VCaP (cell line): ENCODE measurements at regions not wholly inside any gene's neighbourhood (a gene's known extent, or its start where the extent isn't known, plus 50 kb on each side); places are given as distances from the start of the nearest gene placed in this dataset.

Experiments
- H3K27ac ChIP-seq: fragments of 450-650 bp; 2 replicates; pipeline ENCODE4 v1.5.1; 2017
- TF ChIP-seq, protein P1 (sequence below): fragments of 450-650 bp; conservative IDR thresholded peaks from 2 replicates; pipeline ENCODE4 v1.5.1; 2017; ENCODE audit warnings: mild to moderate bottlenecking, moderate library complexity

DNA sequence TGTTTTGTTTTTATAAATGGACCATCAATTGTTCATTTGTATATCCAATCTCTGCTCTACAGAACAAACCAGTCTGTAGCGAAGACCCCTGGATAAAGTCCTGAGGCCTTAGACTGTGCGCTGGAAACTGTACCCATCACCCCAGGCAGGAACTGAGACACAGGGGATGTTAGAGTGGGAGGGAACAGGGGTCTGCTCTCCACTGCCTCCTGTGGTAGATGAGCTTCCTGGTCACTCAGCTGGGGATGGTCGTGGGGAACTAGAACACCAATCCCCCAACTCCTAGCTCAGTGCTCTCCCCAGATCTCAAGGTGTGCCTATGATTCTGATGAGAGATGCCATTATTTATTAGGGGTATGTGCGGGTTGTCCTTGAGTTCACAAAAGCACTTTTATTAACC, 340.2 kb upstream of the IGF1R start:
- TF ChIP-seq, protein P1, sequence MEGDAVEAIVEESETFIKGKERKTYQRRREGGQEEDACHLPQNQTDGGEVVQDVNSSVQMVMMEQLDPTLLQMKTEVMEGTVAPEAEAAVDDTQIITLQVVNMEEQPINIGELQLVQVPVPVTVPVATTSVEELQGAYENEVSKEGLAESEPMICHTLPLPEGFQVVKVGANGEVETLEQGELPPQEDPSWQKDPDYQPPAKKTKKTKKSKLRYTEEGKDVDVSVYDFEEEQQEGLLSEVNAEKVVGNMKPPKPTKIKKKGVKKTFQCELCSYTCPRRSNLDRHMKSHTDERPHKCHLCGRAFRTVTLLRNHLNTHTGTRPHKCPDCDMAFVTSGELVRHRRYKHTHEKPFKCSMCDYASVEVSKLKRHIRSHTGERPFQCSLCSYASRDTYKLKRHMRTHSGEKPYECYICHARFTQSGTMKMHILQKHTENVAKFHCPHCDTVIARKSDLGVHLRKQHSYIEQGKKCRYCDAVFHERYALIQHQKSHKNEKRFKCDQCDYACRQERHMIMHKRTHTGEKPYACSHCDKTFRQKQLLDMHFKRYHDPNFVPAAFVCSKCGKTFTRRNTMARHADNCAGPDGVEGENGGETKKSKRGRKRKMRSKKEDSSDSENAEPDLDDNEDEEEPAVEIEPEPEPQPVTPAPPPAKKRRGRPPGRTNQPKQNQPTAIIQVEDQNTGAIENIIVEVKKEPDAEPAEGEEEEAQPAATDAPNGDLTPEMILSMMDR: no peak
- H3K27ac ChIP-seq: no peak overlapping the region

- TF ChIP-seq, protein P1: peak; percentile 90
- no peak overlapping the region for H3K27ac ChIP-seq
Observed at GRCh38 chr15:98311566-98312188, 336.7 kb upstream of the IGF1R start.

- TF ChIP-seq, protein P1: no peak
- H3K27ac ChIP-seq: no peak overlapping the region
Observed at GRCh38 chr15:98312913-98313312, 335.4 kb upstream of the IGF1R start.

GRCh38 chr15:98315971-98316370, 332.4 kb upstream of the IGF1R start:
- TF ChIP-seq, protein P1: no peak
- no peak overlapping the region for H3K27ac ChIP-seq

- TF ChIP-seq, protein P1: no peak
- no peak overlapping the region for H3K27ac ChIP-seq
Observed at GRCh38 chr15:98321896-98322295, 326.4 kb upstream of the IGF1R start.

- TF ChIP-seq, protein P1: no peak
- H3K27ac ChIP-seq: no peak overlapping the region
Observed at GRCh38 chr15:98322581-98322980, 325.8 kb upstream of the IGF1R start.

- TF ChIP-seq, protein P1: no peak
- H3K27ac ChIP-seq: no peak overlapping the region
Observed at GRCh38 chr15:98324341-98324970, 323.9 kb upstream of the IGF1R start.
